GM12891 (cell line): ENCODE measurements at regions not wholly inside any gene's neighbourhood (a gene's known extent, or its start where the extent isn't known, plus 50 kb on each side); places are given as distances from the start of the nearest gene placed in this dataset.

Source experiments
- POLR2A ChIP-seq: IDR thresholded peaks from 2 replicates; pipeline ENCODE4 v1.6.1; 2011; ENCODE audit warnings: low read depth, low read length, control low read depth
- TAF1 ChIP-seq: IDR thresholded peaks from 2 replicates; pipeline ENCODE4 v1.6.1; 2011; ENCODE audit warnings: low read depth, low read length, control low read depth

- no peak for TF ChIP-seq TAF1
- TF ChIP-seq POLR2A: no peak
Observed at GRCh38 chr11:57932105-57932504, 91.6 kb upstream of the OR9Q1 start.
